GM21423 (cell line): ENCODE measurements at regions not wholly inside any gene's neighbourhood (a gene's known extent, or its start where the extent isn't known, plus 50 kb on each side); places are given as distances from the start of the nearest gene placed in this dataset.

Source experiments
- ATAC-seq: cut with Tn5 transposase; IDR thresholded peaks from one replicate; pipeline ENCODE4 v1.9.1; 2021; ENCODE audit warnings: mild to moderate bottlenecking, moderate library complexity; ENCODE audit not compliant: unreplicated experiment

- no peak for ATAC-seq
Observed at GRCh38 chr4:187302457-187303150, 578.9 kb upstream of the FAT1 start.

- ATAC-seq, result no peak
Observed at GRCh38 chr4:187304133-187304532, 580.5 kb upstream of the FAT1 start.

GRCh38 chr4:187307131-187307530 is 583.5 kb upstream of the FAT1 start:
- ATAC-seq, result no peak

- ATAC-seq, result no peak
Observed at GRCh38 chr4:187309456-187309855, 585.8 kb upstream of the FAT1 start.

- ATAC-seq, result no peak
Observed at GRCh38 chr4:187312299-187312698, 588.6 kb upstream of the FAT1 start.

- ATAC-seq, result no peak
Observed at GRCh38 chr4:187317799-187318198, 594.1 kb upstream of the FAT1 start.

GRCh38 chr4:187321711-187322110 is 598.1 kb upstream of the FAT1 start:
- ATAC-seq, result no peak

- no peak for ATAC-seq
Observed at GRCh38 chr4:187332141-187332540, 608.5 kb upstream of the FAT1 start.

GRCh38 chr4:187333151-187333550 is 609.5 kb upstream of the FAT1 start:
- ATAC-seq, result no peak

GRCh38 chr4:187335339-187335738 is 611.7 kb upstream of the FAT1 start:
- no peak for ATAC-seq

GRCh38 chr4:187354740-187355139 is 631.1 kb upstream of the FAT1 start:
- ATAC-seq, result no peak

GRCh38 chr4:187357045-187357643 is 633.5 kb upstream of the FAT1 start:
- ATAC-seq, result no peak

GRCh38 chr4:187357821-187358220 is 634.2 kb upstream of the FAT1 start:
- ATAC-seq, result no peak

- no peak for ATAC-seq
Observed at GRCh38 chr4:187362937-187363857, 632.4 kb upstream of the ZFP42 start.

- ATAC-seq, result no peak
Observed at GRCh38 chr4:187364401-187364800, 631.2 kb upstream of the ZFP42 start.

GRCh38 chr4:187364851-187365250 is 630.7 kb upstream of the ZFP42 start:
- ATAC-seq, result no peak

- no peak for ATAC-seq
Observed at GRCh38 chr4:187366530-187366929, 629.0 kb upstream of the ZFP42 start.

- ATAC-seq, result no peak
Observed at GRCh38 chr4:187370918-187371317, 624.7 kb upstream of the ZFP42 start.

GRCh38 chr4:187378441-187378840 is 617.1 kb upstream of the ZFP42 start:
- ATAC-seq, result no peak

- ATAC-seq, result no peak
Observed at GRCh38 chr4:187380181-187380581, 615.4 kb upstream of the ZFP42 start.

- ATAC-seq, result no peak
Observed at GRCh38 chr4:187383181-187383580, 612.4 kb upstream of the ZFP42 start.

GRCh38 chr4:187387739-187388138 is 607.8 kb upstream of the ZFP42 start:
- ATAC-seq, result no peak
